HEK293 (cell line): ENCODE measurements at regions not wholly inside any gene's neighbourhood (a gene's known extent, or its start where the extent isn't known, plus 50 kb on each side); places are given as distances from the start of the nearest gene placed in this dataset.

Experiments used
- CTCF ChIA-PET: fragments of 350-600 bp; formaldehyde crosslinking; extraction: SDS; loops from one replicate; lab custom pipeline; 2021; ENCODE audit warnings: antibody characterized with exemption; lab: Yijun Ruan, JAX
- POLR2A ChIA-PET: fragments of 300-600 bp; formaldehyde crosslinking; extraction: SDS; loops from one replicate; lab custom pipeline; 2020; ENCODE audit warnings: antibody characterized with exemption, inconsistent platforms; lab: Yijun Ruan, JAX
- H3K27ac ChIP-seq: fragments of 200-500 bp; sonication (Bioruptor generic); 2 replicates; pipeline ENCODE4 v1.5.1; 2014; ENCODE audit warnings: low read depth, low read length, control low read depth, inconsistent platforms; ENCODE audit errors: extremely low read depth
- H3K36me3 ChIP-seq, 2 experiments: fragments of 200-500 bp in 1 of 2; sonication (Bioruptor generic) in 1 of 2; 1 replicate in 1 of 2; 2 replicates in 1 of 2; pipeline ENCODE4 v1.5.1; 2014 to 2017; ENCODE audit warnings: inconsistent platforms in 2 of 2, low read length in 2 of 2; ENCODE audit not compliant: control insufficient read depth in 2 of 2, insufficient read depth in 1 of 2
- H3K4me1 ChIP-seq: fragments of 200-500 bp; sonication (Bioruptor generic); 2 replicates; pipeline ENCODE4 v1.5.1; 2014; ENCODE audit warnings: mild to moderate bottlenecking, low read length, inconsistent platforms; ENCODE audit not compliant: control insufficient read depth, insufficient read depth
- H3K4me3 ChIP-seq: 2 replicates; pipeline ENCODE4 v1.5.1; 2011; ENCODE audit warnings: low read depth, mild to moderate bottlenecking, control low read depth, low read length, moderate library complexity
- H3K9me3 ChIP-seq: fragments of 200-500 bp; sonication (Bioruptor generic); 2 replicates; pipeline ENCODE4 v1.5.1; 2014; ENCODE audit warnings: low read depth, low read length, inconsistent platforms; ENCODE audit not compliant: control insufficient read depth, insufficient read depth
- CTCF ChIP-seq: fragments of 450-650 bp; formaldehyde crosslinking; IDR thresholded peaks from 2 replicates; pipeline ENCODE4 v1.5.1; 2016; ENCODE audit warnings: missing biosample characterization, missing genetic modification characterization
- GLI4 ChIP-seq: fragments of 450-650 bp; formaldehyde crosslinking; IDR thresholded peaks from 2 replicates; pipeline ENCODE4 v1.5.1; 2016; ENCODE audit warnings: missing biosample characterization, missing genetic modification characterization
- GLIS1 ChIP-seq: fragments of 450-650 bp; formaldehyde crosslinking; IDR thresholded peaks from 2 replicates; pipeline ENCODE4 v1.5.1; 2016; ENCODE audit warnings: missing biosample characterization, missing genetic modification characterization
- KLF10 ChIP-seq: fragments of 450-650 bp; IDR thresholded peaks from 2 replicates; pipeline ENCODE4 v1.5.1; 2018; ENCODE audit warnings: missing biosample characterization, mild to moderate bottlenecking, missing genetic modification characterization
- PRDM2 ChIP-seq: fragments of 450-650 bp; formaldehyde crosslinking; IDR thresholded peaks from 2 replicates; pipeline ENCODE4 v1.5.1; 2016; ENCODE audit warnings: missing biosample characterization, missing genetic modification characterization, borderline replicate concordance
- ZBTB11 ChIP-seq: fragments of 450-650 bp; formaldehyde crosslinking; conservative IDR thresholded peaks from 2 replicates; pipeline ENCODE4 v1.5.1; 2016; ENCODE audit warnings: low read depth, missing biosample characterization, missing genetic modification characterization
- ZNF121 ChIP-seq: fragments of 450-650 bp; formaldehyde crosslinking; IDR thresholded peaks from 2 replicates; pipeline ENCODE4 v1.5.1; 2016; ENCODE audit warnings: missing biosample characterization, missing genetic modification characterization
- ZNF169 ChIP-seq: fragments of 450-650 bp; formaldehyde crosslinking; IDR thresholded peaks from 2 replicates; pipeline ENCODE4 v1.5.1; 2016; ENCODE audit warnings: missing biosample characterization, missing genetic modification characterization
- ZNF239 ChIP-seq: fragments of 450-650 bp; formaldehyde crosslinking; IDR thresholded peaks from 2 replicates; pipeline ENCODE4 v1.5.1; 2016; ENCODE audit warnings: missing biosample characterization, missing genetic modification characterization
- ZNF426 ChIP-seq: fragments of 450-650 bp; formaldehyde crosslinking; IDR thresholded peaks from 2 replicates; pipeline ENCODE4 v1.5.1; 2017; ENCODE audit warnings: missing biosample characterization, missing genetic modification characterization, mild to moderate bottlenecking, inconsistent platforms, moderate library complexity
- ZNF488 ChIP-seq: fragments of 450-650 bp; formaldehyde crosslinking; IDR thresholded peaks from 2 replicates; pipeline ENCODE4 v1.5.1; 2016; ENCODE audit warnings: missing biosample characterization, missing genetic modification characterization
- ZNF555 ChIP-seq: fragments of 450-650 bp; formaldehyde crosslinking; conservative IDR thresholded peaks from 2 replicates; pipeline ENCODE4 v1.5.1; 2017; ENCODE audit warnings: missing biosample characterization, mild to moderate bottlenecking, missing genetic modification characterization, inconsistent platforms
- ZNF677 ChIP-seq: fragments of 450-650 bp; IDR thresholded peaks from 2 replicates; pipeline ENCODE4 v1.5.0; 2018; ENCODE audit warnings: missing biosample characterization, mild to moderate bottlenecking, missing genetic modification characterization, moderate library complexity
- TF ChIP-seq, protein P1 (sequence below): fragments of 450-650 bp; formaldehyde crosslinking; IDR thresholded peaks from 2 replicates; pipeline ENCODE4 v1.5.1; 2016; ENCODE audit warnings: missing biosample characterization, missing genetic modification characterization
- TF ChIP-seq, protein P2 (sequence below): fragments of 450-650 bp; formaldehyde crosslinking; IDR thresholded peaks from 2 replicates; pipeline ENCODE4 v1.5.1; 2017; ENCODE audit warnings: missing biosample characterization, missing genetic modification characterization
- TF ChIP-seq, protein P3 (sequence below): fragments of 450-650 bp; formaldehyde crosslinking; IDR thresholded peaks from 2 replicates; pipeline ENCODE4 v1.5.1; 2016; ENCODE audit warnings: missing biosample characterization, missing genetic modification characterization

DNA sequence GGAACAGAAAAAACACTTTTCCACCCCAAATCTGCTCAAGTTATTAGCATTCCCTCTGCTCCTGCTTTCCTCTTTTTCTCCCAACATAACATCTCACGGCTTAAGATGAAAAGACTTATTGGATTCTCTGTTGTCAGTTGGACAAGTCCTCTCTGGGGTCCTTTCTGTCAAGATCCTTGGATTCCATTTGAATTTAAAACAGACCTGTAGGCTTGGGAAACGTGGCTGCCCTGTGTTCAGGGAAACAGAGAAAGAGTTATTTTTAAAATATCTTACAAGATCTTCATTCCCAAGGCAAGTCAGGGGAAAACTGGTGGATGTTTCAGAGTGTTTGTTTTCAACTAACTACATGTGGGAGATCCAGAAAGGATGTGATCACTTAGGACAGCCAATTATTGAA, 322.9 kb downstream of the SAMD5 start:
- H3K4me3 ChIP-seq: no peak overlapping the region
- no peaks in the 10 kb centered on the region for H3K9me3 ChIP-seq
- no peak for TF ChIP-seq CTCF
- no peak for TF ChIP-seq GLI4 (tag by site-specific recombination)
- no peak for TF ChIP-seq ZNF426
- no peak for TF ChIP-seq ZNF488 (tag by site-specific recombination)
- TF ChIP-seq ZBTB11 (tag by site-specific recombination): no peak
- TF ChIP-seq, protein P1, sequence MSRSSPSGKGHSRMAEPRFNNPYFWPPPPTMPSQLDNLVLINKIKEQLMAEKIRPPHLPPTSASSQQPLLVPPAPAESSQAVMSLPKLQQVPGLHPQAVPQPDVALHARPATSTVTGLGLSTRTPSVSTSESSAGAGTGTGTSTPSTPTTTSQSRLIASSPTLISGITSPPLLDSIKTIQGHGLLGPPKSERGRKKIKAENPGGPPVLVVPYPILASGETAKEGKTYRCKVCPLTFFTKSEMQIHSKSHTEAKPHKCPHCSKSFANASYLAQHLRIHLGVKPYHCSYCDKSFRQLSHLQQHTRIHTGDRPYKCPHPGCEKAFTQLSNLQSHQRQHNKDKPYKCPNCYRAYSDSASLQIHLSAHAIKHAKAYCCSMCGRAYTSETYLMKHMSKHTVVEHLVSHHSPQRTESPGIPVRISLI (tag by site-specific recombination): no peak
- no peak for TF ChIP-seq ZNF169 (tag by site-specific recombination)
- TF ChIP-seq ZNF121 (tag by site-specific recombination): no peak
- POLR2A ChIA-PET: no interaction called here
- CTCF ChIA-PET: no interaction called here
- H3K36me3 ChIP-seq: no peaks in the 10 kb centered on the region
- no peak overlapping the region for H3K27ac ChIP-seq
- H3K4me1 ChIP-seq: no peaks in the 10 kb centered on the region; the same call in 1 of the 2 replicates

DNA sequence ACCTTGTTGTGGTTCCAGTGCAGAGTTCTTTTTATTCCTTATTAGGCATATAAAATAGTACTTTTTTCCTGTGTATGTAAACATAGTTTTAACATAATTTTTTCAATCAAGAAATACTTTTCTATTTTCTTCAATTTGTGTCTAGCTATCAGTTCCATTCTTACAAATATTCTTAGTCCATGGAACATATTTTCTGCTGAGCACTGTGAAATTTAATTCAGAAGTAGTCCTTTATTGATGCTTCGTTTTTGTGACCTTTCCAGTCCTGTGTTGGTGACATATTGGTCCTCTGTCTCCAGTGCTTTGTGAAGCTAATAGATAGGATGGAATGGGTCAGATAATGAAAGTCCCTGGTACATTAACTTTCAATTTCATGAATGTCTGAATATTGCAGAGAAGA, 325.1 kb downstream of the SAMD5 start:
- no peaks in the 10 kb centered on the region for H3K36me3 ChIP-seq
- POLR2A ChIA-PET: no interaction called here
- no peak for TF ChIP-seq KLF10 (tag by site-specific recombination)
- no peak for TF ChIP-seq ZNF239
- no peak for TF ChIP-seq ZNF677 (tag by site-specific recombination)
- TF ChIP-seq ZNF555: no peak
- TF ChIP-seq PRDM2 (tag by site-specific recombination): no peak
- no peak for TF ChIP-seq GLIS1 (tag by site-specific recombination)
- TF ChIP-seq, protein P2, sequence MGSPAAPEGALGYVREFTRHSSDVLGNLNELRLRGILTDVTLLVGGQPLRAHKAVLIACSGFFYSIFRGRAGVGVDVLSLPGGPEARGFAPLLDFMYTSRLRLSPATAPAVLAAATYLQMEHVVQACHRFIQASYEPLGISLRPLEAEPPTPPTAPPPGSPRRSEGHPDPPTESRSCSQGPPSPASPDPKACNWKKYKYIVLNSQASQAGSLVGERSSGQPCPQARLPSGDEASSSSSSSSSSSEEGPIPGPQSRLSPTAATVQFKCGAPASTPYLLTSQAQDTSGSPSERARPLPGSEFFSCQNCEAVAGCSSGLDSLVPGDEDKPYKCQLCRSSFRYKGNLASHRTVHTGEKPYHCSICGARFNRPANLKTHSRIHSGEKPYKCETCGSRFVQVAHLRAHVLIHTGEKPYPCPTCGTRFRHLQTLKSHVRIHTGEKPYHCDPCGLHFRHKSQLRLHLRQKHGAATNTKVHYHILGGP (tag by site-specific recombination): no peak
- TF ChIP-seq, protein P3, sequence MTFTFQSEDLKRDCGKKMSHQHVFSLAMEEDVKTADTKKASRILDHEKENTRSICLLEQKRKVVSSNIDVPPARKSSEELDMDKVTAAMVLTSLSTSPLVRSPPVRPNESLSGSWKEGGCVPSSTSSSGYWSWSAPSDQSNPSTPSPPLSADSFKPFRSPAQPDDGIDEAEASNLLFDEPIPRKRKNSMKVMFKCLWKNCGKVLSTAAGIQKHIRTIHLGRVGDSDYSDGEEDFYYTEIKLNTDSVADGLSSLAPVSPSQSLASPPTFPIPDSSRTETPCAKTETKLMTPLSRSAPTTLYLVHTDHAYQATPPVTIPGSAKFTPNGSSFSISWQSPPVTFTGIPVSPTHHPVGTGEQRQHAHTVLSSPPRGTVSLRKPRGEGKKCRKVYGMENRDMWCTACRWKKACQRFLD: no peak
- TF ChIP-seq, all 188 proteins: peak for 0
- Histone ChIP-seq H3K4me1 (no peaks in the 10 kb centered on the region; the same call in 1 of the 2 replicates), H3K27ac (no peak overlapping the region), H3K4me3 (no peak overlapping the region), H3K9me3 (no peaks in the 10 kb centered on the region)
- CTCF ChIA-PET: interaction anchor here (0.8 kb wide), 1 partner anchor 346 kb away, joined by 3 read pairs; no protein-coding TSS in a partner anchor
